Parathyroid adenoma (tissue), 2 donors: ENCODE measurements at regions not wholly inside any gene's neighbourhood (a gene's known extent, or its start where the extent isn't known, plus 50 kb on each side); places are given as distances from the start of the nearest gene placed in this dataset.

Source experiments
- H2AFZ ChIP-seq: fragments of 300-600 bp; sonication (generic); one replicate; pipeline ENCODE4 v1.7.0; 2017; ENCODE audit warnings: antibody characterized with exemption, mild to moderate bottlenecking
- H3K27ac ChIP-seq: fragments of 300-600 bp; sonication (generic); one replicate; pipeline ENCODE4 v1.7.0; 2017
- H3K27me3 ChIP-seq: fragments of 300-600 bp; sonication (generic); one replicate; pipeline ENCODE4 v1.7.0; 2017; ENCODE audit warnings: low read length; ENCODE audit not compliant: control insufficient read depth, insufficient read depth
- H3K36me3 ChIP-seq: fragments of 300-600 bp; sonication (generic); one replicate; pipeline ENCODE4 v1.7.0; 2017; ENCODE audit warnings: low read length; ENCODE audit not compliant: control insufficient read depth, insufficient read depth
- H3K4me1 ChIP-seq: fragments of 300-600 bp; sonication (generic); one replicate; pipeline ENCODE4 v1.7.0; 2017; ENCODE audit warnings: control low read depth
- H3K4me2 ChIP-seq: fragments of 300-600 bp; sonication (generic); one replicate; pipeline ENCODE4 v1.7.0; 2017; ENCODE audit warnings: low read length
- H3K4me3 ChIP-seq: fragments of 300-600 bp; sonication (generic); one replicate; pipeline ENCODE4 v1.7.0; 2017; ENCODE audit warnings: low read depth, low read length
- H3K79me2 ChIP-seq: fragments of 300-600 bp; sonication (generic); one replicate; pipeline ENCODE4 v1.7.0; 2017; ENCODE audit warnings: control low read depth
- H3K9ac ChIP-seq: fragments of 300-600 bp; sonication (generic); one replicate; pipeline ENCODE4 v1.7.0; 2017; ENCODE audit warnings: mild to moderate bottlenecking
- H3K9me3 ChIP-seq: fragments of 300-600 bp; sonication (generic); one replicate; pipeline ENCODE4 v1.7.0; 2017; ENCODE audit warnings: low read length; ENCODE audit not compliant: control insufficient read depth
- CTCF ChIP-seq: fragments of 300-600 bp; sonication (generic); IDR thresholded peaks from one replicate; pipeline ENCODE4 v1.7.0; 2017; ENCODE audit warnings: antibody characterized with exemption, mild to moderate bottlenecking
- donor health status: primary hyperparathyroidism.

DNA sequence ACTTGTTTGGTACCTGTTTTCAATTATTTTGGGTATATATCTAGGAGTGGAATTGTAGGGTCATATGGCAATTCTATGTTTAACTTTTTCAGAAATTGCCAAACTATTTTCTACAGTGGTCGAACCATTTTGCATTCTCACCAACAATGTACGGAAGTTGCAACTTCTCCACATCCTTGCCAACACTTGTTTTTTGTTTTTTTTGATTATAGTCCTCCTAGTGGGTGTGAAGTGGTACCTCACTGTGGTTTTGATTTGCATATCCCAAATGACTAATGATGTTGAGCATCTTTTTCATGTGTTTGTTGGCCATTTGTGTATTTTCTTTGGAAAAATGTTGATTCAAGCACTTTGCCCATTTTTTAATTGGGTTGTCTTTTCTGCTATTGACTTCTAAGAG, 122.1 kb downstream of the RPS24 start:
- Histone ChIP-seq H3K4me3 (no peak overlapping the region), H3K9me3 (no peaks in the 10 kb centered on the region), H3K27me3 (no peaks in the 10 kb centered on the region), H3K79me2 (no peaks in the 10 kb centered on the region), H3K27ac (no peak overlapping the region), H2AFZ (no peak overlapping the region), H3K36me3 (no peaks in the 10 kb centered on the region), H3K9ac (no peak overlapping the region), H3K4me2 (no peak overlapping the region), H3K4me1 (no peaks in the 10 kb centered on the region)
- no peak for TF ChIP-seq CTCF

DNA sequence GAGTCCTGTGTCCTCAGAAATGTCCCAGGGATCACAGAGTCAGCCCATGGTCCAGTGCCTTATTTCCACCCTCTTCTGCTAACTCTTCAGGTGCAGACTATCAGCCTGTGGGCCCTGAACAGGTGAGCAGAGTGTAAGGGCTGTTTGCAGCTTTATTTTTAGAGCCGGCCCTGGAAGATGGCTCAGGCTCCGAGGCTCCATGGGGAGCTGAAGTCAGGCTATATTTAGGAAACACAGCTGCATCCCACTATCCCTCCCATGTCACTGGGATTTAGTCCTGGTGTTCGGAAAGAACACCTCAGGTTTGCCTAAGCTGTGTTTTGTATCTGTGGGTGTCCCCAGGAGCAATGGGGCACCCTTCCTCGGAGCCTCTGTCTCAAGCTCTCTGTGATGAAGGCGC, 126.9 kb downstream of the RPS24 start:
- H3K36me3 ChIP-seq: no peaks in the 10 kb centered on the region
- no peak overlapping the region for H3K9ac ChIP-seq
- H3K79me2 ChIP-seq: no peaks in the 10 kb centered on the region
- no peak overlapping the region for H3K4me2 ChIP-seq
- no peak overlapping the region for H3K27ac ChIP-seq
- H3K4me1 ChIP-seq: no peaks in the 10 kb centered on the region
- H3K27me3 ChIP-seq: no peaks in the 10 kb centered on the region
- no peak overlapping the region for H3K4me3 ChIP-seq
- no peaks in the 10 kb centered on the region for H3K9me3 ChIP-seq
- H2AFZ ChIP-seq: no peak overlapping the region
- TF ChIP-seq CTCF: no peak

DNA sequence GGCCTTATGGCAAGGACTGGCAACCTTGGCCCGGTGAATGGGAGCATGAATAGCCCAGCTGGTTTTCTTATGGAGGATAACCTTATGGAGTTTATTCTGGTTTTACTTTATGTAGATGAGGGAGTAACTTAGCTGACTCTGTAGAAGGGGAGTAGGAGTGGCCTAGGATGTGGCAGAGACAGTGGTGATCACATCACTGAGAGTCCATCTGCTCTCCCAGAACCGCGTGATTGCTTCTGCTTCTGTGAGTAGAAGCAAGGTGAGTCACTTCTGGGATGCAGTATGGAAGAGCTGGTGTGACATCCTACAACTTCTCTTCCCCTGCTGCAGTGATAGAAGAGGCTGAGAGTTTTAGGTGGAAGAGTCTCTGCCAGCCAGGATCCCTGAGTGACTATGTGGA, 129.2 kb downstream of the RPS24 start:
- Histone ChIP-seq H3K79me2 (no peaks in the 10 kb centered on the region), H3K4me1 (no peaks in the 10 kb centered on the region), H3K9me3 (no peaks in the 10 kb centered on the region), H3K36me3 (no peaks in the 10 kb centered on the region), H2AFZ (no peak overlapping the region), H3K27me3 (no peaks in the 10 kb centered on the region), H3K4me3 (no peak overlapping the region), H3K27ac (no peak overlapping the region), H3K9ac (no peak overlapping the region), H3K4me2 (no peak overlapping the region)
- TF ChIP-seq CTCF: no peak

DNA sequence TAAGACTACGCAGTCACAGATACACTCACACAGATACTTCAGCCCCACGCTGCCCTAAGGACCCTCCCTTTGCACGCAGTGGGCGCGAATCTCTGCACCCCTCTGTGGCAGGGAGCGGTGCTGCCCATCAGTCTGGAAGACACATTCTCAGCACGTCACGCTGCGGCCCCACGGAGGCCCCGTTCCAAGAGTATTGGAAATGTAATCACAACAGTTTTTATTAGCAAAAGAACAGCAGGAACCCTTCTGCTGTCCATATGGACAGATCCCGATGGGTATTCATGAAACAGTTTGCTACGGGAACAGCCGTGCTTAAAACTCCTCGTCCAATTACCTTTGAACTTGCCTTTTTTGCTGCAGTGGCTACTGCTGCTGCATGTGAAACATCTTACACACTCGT, 131.0 kb downstream of the RPS24 start:
- Histone ChIP-seq H3K27ac (no peak overlapping the region), H3K4me3 (no peak overlapping the region), H3K79me2 (no peaks in the 10 kb centered on the region), H3K27me3 (no peaks in the 10 kb centered on the region), H3K4me1 (no peaks in the 10 kb centered on the region), H2AFZ (no peak overlapping the region), H3K36me3 (no peaks in the 10 kb centered on the region), H3K9me3 (no peaks in the 10 kb centered on the region), H3K4me2 (no peak overlapping the region), H3K9ac (no peak overlapping the region)
- TF ChIP-seq CTCF: no peak

DNA sequence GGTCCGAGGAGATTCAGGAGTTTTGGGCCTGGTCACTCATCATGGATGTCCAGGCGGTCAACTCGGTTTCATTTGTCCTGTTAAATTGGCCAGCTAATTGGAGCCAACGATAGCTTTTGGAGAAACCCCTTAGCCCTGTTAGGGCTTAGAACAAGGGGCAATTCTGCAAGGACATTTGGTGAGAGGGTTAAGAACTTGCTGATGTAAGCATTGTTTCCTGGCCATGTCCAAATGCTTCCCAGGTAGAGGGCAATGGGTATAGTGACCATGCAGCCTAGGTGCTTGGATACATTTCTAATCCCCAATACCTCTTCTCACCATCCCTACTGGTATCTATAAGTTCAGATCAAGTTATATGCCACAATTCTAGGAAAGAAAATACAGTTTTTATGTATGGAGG, 131.5 kb downstream of the RPS24 start:
- Histone ChIP-seq H3K4me1 (no peaks in the 10 kb centered on the region), H3K27me3 (no peaks in the 10 kb centered on the region)

More for the DNA sequence above, 131.5 kb downstream of the RPS24 start:
- no peak overlapping the region for H3K4me2 ChIP-seq
- TF ChIP-seq CTCF: no peak
- no peak overlapping the region for H2AFZ ChIP-seq
- no peak overlapping the region for H3K4me3 ChIP-seq
- no peak overlapping the region for H3K9ac ChIP-seq
- H3K27ac ChIP-seq: no peak overlapping the region
- no peaks in the 10 kb centered on the region for H3K9me3 ChIP-seq
- H3K36me3 ChIP-seq: no peaks in the 10 kb centered on the region
- no peaks in the 10 kb centered on the region for H3K79me2 ChIP-seq
